ENCODE measurements at regions not wholly inside any gene's neighbourhood (a gene's known extent, or its start where the extent isn't known, plus 50 kb on each side); places are given as distances from the start of the nearest gene placed in this dataset.
A peak's percentile ranks its signal among the peaks of the same experiment; 100 is the strongest.

- Histone ChIP-seq H3K9me3 (ENCODE audit: control insufficient read depth, low read depth, low read length) (no peaks in the 10 kb centered on the region), H3K4me1 (ENCODE audit: control insufficient read depth, insufficient read depth, low read length) (no peaks in the 10 kb centered on the region), H3K27me3 (ENCODE audit: control insufficient read depth, insufficient read depth, low read length) (no peaks in the 10 kb centered on the region), H3K4me3 (ENCODE audit: low read length) (no peak overlapping the region), H3K36me3 (ENCODE audit: control insufficient read depth, insufficient read depth, low read length) (no peaks in the 10 kb centered on the region), H3K27ac (ENCODE audit: low read length) (no peak overlapping the region)
- DNase-seq = no peak
- WGBS (ENCODE audit: insufficient coverage, low lambda C conversion rate) = no CpG with 5 or more reads among the region's 3 CpGs
Observed at GRCh38 chr3:161444694-161445077, 51.9 kb upstream of the OTOL1 start.

- no peak for DNase-seq
Observed at GRCh38 chr3:161443921-161444693, 52.5 kb upstream of the OTOL1 start.

GRCh38 chr3:161430307-161430706, 59.0 kb upstream of the SPTSSB start:
- Histone ChIP-seq H3K36me3 (ENCODE audit: control insufficient read depth, insufficient read depth, low read length) (no peaks in the 10 kb centered on the region), H3K4me1 (ENCODE audit: control insufficient read depth, insufficient read depth, low read length) (no peaks in the 10 kb centered on the region), H3K4me3 (ENCODE audit: low read length) (no peak overlapping the region), H3K9me3 (ENCODE audit: control insufficient read depth, low read depth, low read length) (no peaks in the 10 kb centered on the region), H3K27ac (ENCODE audit: low read length) (no peak overlapping the region), H3K27me3 (ENCODE audit: control insufficient read depth, insufficient read depth, low read length) (no peaks in the 10 kb centered on the region)
- 92% methylated on average over 2 of the region's 4 CpGs for WGBS (ENCODE audit: insufficient coverage, low lambda C conversion rate)
- DNase-seq = no peak

More at GRCh38 chr3:161443921-161444693, 52.5 kb upstream of the OTOL1 start:
- 100% methylated on average over 1 of the region's 4 CpGs for WGBS (ENCODE audit: insufficient coverage, low lambda C conversion rate)
- Histone ChIP-seq H3K27ac (ENCODE audit: low read length) (no peak overlapping the region), H3K9me3 (ENCODE audit: control insufficient read depth, low read depth, low read length) (no peaks in the 10 kb centered on the region), H3K36me3 (ENCODE audit: control insufficient read depth, insufficient read depth, low read length) (no peaks in the 10 kb centered on the region), H3K4me1 (ENCODE audit: control insufficient read depth, insufficient read depth, low read length) (no peaks in the 10 kb centered on the region), H3K27me3 (ENCODE audit: control insufficient read depth, insufficient read depth, low read length) (no peaks in the 10 kb centered on the region), H3K4me3 (ENCODE audit: low read length) (no peak overlapping the region)

DNA sequence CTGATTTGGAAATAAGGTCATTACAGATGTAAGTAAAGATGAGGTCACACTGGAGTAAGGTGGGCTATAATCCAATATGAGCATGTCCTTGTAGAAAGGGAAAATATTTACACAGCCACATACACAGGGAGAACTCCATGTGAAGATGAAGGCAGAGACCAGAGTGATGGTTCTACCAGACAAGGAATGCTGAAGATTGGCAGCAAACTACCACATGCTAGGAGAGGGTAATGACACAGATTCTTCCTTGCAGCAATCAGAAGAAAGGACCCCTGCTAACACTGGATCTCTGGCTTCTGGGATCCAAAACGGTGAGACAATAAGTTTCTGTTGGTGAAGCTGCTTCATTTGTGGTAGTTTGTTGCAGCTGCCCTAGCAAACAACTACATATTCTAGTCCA, 56.0 kb upstream of the SPTSSB start:
- Histone ChIP-seq H3K4me3 (ENCODE audit: low read length) (no peak overlapping the region), H3K9me3 (ENCODE audit: control insufficient read depth, low read depth, low read length) (no peaks in the 10 kb centered on the region), H3K27ac (ENCODE audit: low read length) (no peak overlapping the region), H3K36me3 (ENCODE audit: control insufficient read depth, insufficient read depth, low read length) (no peaks in the 10 kb centered on the region), H3K4me1 (ENCODE audit: control insufficient read depth, insufficient read depth, low read length) (no peaks in the 10 kb centered on the region), H3K27me3 (ENCODE audit: control insufficient read depth, insufficient read depth, low read length) (no peaks in the 10 kb centered on the region)
- DNase-seq = no peak
- no CpG with 5 or more reads among the region's 1 CpG for WGBS (ENCODE audit: insufficient coverage, low lambda C conversion rate)

DNA sequence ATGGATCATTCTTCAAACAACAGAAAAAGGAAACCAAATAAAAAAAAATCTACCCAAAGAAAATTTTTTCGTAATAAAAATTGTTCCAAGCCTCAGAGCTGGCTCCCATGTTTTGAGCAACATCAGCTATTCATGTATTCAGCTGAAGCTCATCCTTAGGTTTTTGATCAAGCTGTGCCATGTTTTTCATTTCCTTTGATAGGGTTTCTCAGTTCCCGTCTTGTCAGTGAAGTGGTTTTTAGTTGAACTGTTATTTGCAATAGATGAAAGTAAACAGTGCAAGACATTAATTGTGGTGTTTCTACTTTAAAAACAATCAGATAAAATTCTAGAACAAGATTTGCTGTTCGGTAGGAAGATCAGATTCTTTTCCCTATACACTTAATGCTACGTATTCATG, 55.4 kb upstream of the SPTSSB start:
- Histone ChIP-seq H3K36me3 (ENCODE audit: control insufficient read depth, insufficient read depth, low read length) (no peaks in the 10 kb centered on the region), H3K27ac (ENCODE audit: low read length) (no peak overlapping the region), H3K4me3 (ENCODE audit: low read length) (no peak overlapping the region), H3K9me3 (ENCODE audit: control insufficient read depth, low read depth, low read length) (no peaks in the 10 kb centered on the region), H3K4me1 (ENCODE audit: control insufficient read depth, insufficient read depth, low read length) (no peaks in the 10 kb centered on the region), H3K27me3 (ENCODE audit: control insufficient read depth, insufficient read depth, low read length) (no peaks in the 10 kb centered on the region)
- DNase-seq = no peak
- 54% methylated on average over 2 of the region's 4 CpGs for WGBS (ENCODE audit: insufficient coverage, low lambda C conversion rate)

GRCh38 chr3:161423911-161424522, 52.7 kb upstream of the SPTSSB start:
- 50% methylated on average over 4 of the region's 5 CpGs for WGBS (ENCODE audit: insufficient coverage, low lambda C conversion rate)
- no peak overlapping the region for H3K27ac ChIP-seq (ENCODE audit: low read length)

GRCh38 chr3:161422171-161422700, 50.9 kb upstream of the SPTSSB start:
- Histone ChIP-seq H3K27ac (ENCODE audit: low read length) (no peak overlapping the region), H3K4me1 (ENCODE audit: control insufficient read depth, insufficient read depth, low read length) (peaks cover 3% of the 10 kb centered on the region), H3K36me3 (ENCODE audit: control insufficient read depth, insufficient read depth, low read length) (no peaks in the 10 kb centered on the region), H3K4me3 (ENCODE audit: low read length) (no peak overlapping the region), H3K9me3 (ENCODE audit: control insufficient read depth, low read depth, low read length) (no peaks in the 10 kb centered on the region), H3K27me3 (ENCODE audit: control insufficient read depth, insufficient read depth, low read length) (peaks cover 2% of the 10 kb centered on the region)
- DNase-seq = no peak
- WGBS (ENCODE audit: insufficient coverage, low lambda C conversion rate) = 100% methylated on average over 1 of the region's 2 CpGs

More at GRCh38 chr3:161423911-161424522, 52.7 kb upstream of the SPTSSB start:
- peak in 1 of 2 donors; percentile 7 for DNase-seq
- peaks cover 2% of the 10 kb centered on the region for H3K27me3 ChIP-seq (ENCODE audit: control insufficient read depth, insufficient read depth, low read length)
- H3K36me3 ChIP-seq (ENCODE audit: control insufficient read depth, insufficient read depth, low read length) = no peaks in the 10 kb centered on the region
- no peak overlapping the region for H3K4me3 ChIP-seq (ENCODE audit: low read length)
- peaks cover 3% of the 10 kb centered on the region for H3K4me1 ChIP-seq (ENCODE audit: control insufficient read depth, insufficient read depth, low read length)
- H3K9me3 ChIP-seq (ENCODE audit: control insufficient read depth, low read depth, low read length) = no peaks in the 10 kb centered on the region

Data from large intestine (tissue), 3 donors.